ENCODE measurements at regions not wholly inside any gene's neighbourhood (a gene's known extent, or its start where the extent isn't known, plus 50 kb on each side); places are given as distances from the start of the nearest gene placed in this dataset.

DNA sequence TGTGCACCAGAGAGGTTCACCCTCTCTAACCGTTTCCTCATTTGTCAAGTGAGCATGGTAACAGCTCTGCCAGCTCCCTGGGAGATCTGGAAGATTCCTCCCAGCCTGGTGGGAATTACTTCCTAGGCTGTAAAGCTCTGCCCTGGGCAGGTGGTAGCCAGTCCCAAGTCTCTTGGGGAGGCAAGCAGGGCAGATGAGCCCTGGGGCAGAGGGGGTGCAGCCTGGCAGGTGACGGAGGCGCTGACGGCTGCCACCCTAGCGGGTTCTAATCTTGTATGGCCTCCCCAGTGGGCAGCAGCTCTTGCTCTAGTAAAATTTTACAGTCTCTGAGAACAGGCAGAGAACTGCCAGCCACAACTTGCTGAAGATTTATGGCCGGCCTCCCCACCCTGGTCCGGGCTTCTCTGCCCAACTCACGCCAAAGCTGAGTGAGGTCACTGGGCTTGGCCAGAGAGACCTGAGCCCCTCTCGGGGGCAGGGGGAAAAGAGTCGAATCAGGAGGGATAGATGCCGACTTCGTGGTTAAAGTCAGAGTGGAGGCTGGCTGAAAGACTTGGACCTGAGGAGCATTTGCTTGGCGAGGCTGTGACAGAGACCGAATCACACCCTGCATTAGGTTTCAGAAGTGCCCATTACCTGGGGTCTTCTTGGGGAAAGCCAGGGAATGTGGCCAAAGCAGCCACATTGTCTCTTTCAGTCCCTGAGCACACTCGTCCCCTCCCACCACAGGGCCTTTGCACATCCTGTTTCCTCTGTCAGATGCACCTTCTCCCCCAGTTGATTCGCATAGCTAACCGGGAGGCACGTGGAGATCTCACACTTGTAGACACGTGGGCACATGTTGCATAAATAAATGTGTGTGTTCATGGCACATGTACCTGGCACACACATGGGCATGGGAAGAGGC is 188.2 kb downstream of the MN1 start:
- H3K23ac ChIP-seq (ENCODE audit: insufficient read length, low read depth, low read length) = no peak overlapping the region
- no peak overlapping the region for H2BK20ac ChIP-seq (ENCODE audit: low read depth, low read length, poor library complexity, severe bottlenecking)
- no peak overlapping the region for H3T11ph ChIP-seq (ENCODE audit: low read length)
- H2BK15ac ChIP-seq (ENCODE audit: low read depth, low read length) = no peak overlapping the region
- H4K8ac ChIP-seq (replicated peaks; ENCODE audit: insufficient read length, low read depth, low read length) = no peak overlapping the region
- H3K23me2 ChIP-seq (ENCODE audit: insufficient read length, low read depth, low read length, poor library complexity, severe bottlenecking) = no peaks in the 10 kb centered on the region
- H3K79me1 ChIP-seq (ENCODE audit: insufficient read depth, low read depth, low read length, poor library complexity, severe bottlenecking) = no peaks in the 10 kb centered on the region
- no peak overlapping the region for H2BK5ac ChIP-seq (ENCODE audit: insufficient read length, low read length)
- H3K14ac ChIP-seq (ENCODE audit: insufficient read depth, low read length) = no peak overlapping the region; the same call in 1 of the 2 replicates
- no peak overlapping the region for H3K56ac ChIP-seq (ENCODE audit: insufficient read length, low read depth, low read length)
- H3K79me2 ChIP-seq (ENCODE audit: insufficient read depth, low read length) = no peaks in the 10 kb centered on the region
- H2BK12ac ChIP-seq (ENCODE audit: insufficient read length, low read depth, low read length) = no peak overlapping the region
- no peak for DNase-seq
- H3K27me3 ChIP-seq (ENCODE audit: insufficient read depth, low read length) = no peaks in the 10 kb centered on the region; the same call in 1 of the 2 replicates
- H3K27ac Mint-ChIP-seq = 0 out of 7 replicates have a peak overlapping the region, but pooled peaks of 1 of the 3 experiments have one; percentile 23
- H3K4me3 Mint-ChIP-seq = peak overlapping the region in 1 of 2 experiments; percentile 13; a peak in 2 of 5 replicates
- peaks cover 4% of the 10 kb centered on the region; the same call in 1 of the 2 replicates for H3K4me1 ChIP-seq (ENCODE audit: insufficient read depth, low read length)
- H3K9ac ChIP-seq (ENCODE audit: extremely low read depth, insufficient read length, low read length) = no peak overlapping the region
- H3K36me3 Mint-ChIP-seq (ENCODE audit: insufficient read depth in 1 of 3, low read depth in 3 of 3) = no peaks in the 10 kb centered on the region
- H3K18ac ChIP-seq (ENCODE audit: insufficient read length, low read depth, low read length) = no peak overlapping the region
- no peak overlapping the region for H2AK5ac ChIP-seq (ENCODE audit: insufficient read length, low read length)
- peaks cover 20 to 38% of the 10 kb centered on the region in 2 experiments for H3K4me1 Mint-ChIP-seq
- peaks cover 7% of the 10 kb centered on the region for H3K27me3 Mint-ChIP-seq (ENCODE audit: low read depth)
- H2AFZ ChIP-seq (ENCODE audit: low read length) = no peak overlapping the region
- no peak overlapping the region for H2BK120ac ChIP-seq (ENCODE audit: low read depth, low read length, poor library complexity, severe bottlenecking)
- no peak overlapping the region for H3K4ac ChIP-seq (ENCODE audit: low read depth, low read length)
- no peaks in the 10 kb centered on the region for H3K9me3 ChIP-seq (ENCODE audit: control insufficient read depth, low read depth, low read length)
- H3K9me3 Mint-ChIP-seq = no peaks in the 10 kb centered on the region; a peak in 2 of 5 replicates
- H4K91ac ChIP-seq (ENCODE audit: insufficient read length, low read depth, low read length) = no peak overlapping the region
- TF ChIP-seq, protein P1, sequence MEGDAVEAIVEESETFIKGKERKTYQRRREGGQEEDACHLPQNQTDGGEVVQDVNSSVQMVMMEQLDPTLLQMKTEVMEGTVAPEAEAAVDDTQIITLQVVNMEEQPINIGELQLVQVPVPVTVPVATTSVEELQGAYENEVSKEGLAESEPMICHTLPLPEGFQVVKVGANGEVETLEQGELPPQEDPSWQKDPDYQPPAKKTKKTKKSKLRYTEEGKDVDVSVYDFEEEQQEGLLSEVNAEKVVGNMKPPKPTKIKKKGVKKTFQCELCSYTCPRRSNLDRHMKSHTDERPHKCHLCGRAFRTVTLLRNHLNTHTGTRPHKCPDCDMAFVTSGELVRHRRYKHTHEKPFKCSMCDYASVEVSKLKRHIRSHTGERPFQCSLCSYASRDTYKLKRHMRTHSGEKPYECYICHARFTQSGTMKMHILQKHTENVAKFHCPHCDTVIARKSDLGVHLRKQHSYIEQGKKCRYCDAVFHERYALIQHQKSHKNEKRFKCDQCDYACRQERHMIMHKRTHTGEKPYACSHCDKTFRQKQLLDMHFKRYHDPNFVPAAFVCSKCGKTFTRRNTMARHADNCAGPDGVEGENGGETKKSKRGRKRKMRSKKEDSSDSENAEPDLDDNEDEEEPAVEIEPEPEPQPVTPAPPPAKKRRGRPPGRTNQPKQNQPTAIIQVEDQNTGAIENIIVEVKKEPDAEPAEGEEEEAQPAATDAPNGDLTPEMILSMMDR (conservative IDR thresholded peaks at IDR 0.05) = no peak
- H4K5ac ChIP-seq (ENCODE audit: insufficient read length, low read depth, low read length) = no peak overlapping the region
- no peak overlapping the region for H3K4me2 ChIP-seq (ENCODE audit: insufficient read depth, insufficient read length, low read length)
- H4K20me1 ChIP-seq (ENCODE audit: control insufficient read depth, insufficient read depth, insufficient read length) = no peaks in the 10 kb centered on the region
- H3K27ac ChIP-seq (ENCODE audit: insufficient read length, low read depth, low read length) = no peak overlapping the region
- WGBS (ENCODE audit: extremely low coverage, insufficient read length, low lambda C conversion rate) = no CpG with 5 or more reads among the region's 19 CpGs
